ENCODE measurements at regions not wholly inside any gene's neighbourhood (a gene's known extent, or its start where the extent isn't known, plus 50 kb on each side); places are given as distances from the start of the nearest gene placed in this dataset.

DNA sequence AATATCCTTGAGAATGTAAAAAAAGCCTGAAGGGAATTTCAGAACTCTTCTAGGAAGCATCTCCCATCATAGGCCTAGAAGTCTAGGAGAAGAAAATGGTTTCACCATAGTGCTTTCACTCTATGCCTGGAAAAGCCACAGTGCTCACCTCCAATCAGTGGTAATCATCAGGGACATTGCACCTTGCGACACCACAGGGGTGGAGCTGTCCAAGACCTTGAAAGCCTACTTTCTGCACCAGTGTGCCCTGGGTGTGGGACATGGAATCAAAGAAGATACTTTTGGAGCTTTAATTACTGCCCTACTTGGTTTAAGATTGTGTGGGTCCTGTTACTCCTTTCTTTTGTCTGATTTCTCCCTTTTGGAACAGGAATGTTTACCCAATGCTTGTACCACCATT, 146.8 kb upstream of the NDST4 start:
- TF ChIP-seq, protein P1, sequence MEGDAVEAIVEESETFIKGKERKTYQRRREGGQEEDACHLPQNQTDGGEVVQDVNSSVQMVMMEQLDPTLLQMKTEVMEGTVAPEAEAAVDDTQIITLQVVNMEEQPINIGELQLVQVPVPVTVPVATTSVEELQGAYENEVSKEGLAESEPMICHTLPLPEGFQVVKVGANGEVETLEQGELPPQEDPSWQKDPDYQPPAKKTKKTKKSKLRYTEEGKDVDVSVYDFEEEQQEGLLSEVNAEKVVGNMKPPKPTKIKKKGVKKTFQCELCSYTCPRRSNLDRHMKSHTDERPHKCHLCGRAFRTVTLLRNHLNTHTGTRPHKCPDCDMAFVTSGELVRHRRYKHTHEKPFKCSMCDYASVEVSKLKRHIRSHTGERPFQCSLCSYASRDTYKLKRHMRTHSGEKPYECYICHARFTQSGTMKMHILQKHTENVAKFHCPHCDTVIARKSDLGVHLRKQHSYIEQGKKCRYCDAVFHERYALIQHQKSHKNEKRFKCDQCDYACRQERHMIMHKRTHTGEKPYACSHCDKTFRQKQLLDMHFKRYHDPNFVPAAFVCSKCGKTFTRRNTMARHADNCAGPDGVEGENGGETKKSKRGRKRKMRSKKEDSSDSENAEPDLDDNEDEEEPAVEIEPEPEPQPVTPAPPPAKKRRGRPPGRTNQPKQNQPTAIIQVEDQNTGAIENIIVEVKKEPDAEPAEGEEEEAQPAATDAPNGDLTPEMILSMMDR (conservative IDR thresholded peaks at IDR 0.05; ENCODE audit: low read length), result no peak
- TF ChIP-seq EZH2phosphoT487 (IDR thresholded peaks at IDR 0.05; ENCODE audit: borderline replicate concordance), result no peak
